Kidney (tissue), 13 donors: ENCODE measurements at regions not wholly inside any gene's neighbourhood (a gene's known extent, or its start where the extent isn't known, plus 50 kb on each side); places are given as distances from the start of the nearest gene placed in this dataset.
"Not testable (repeated sequence)": the region's sequence is repeated elsewhere in the genome, so short reads cannot be mapped to it uniquely, and the experiment has no call there.

Experiments used
- DNase-seq, 5 donors: peaks; one replicate each; pipeline ENCODE4 v3.0.0-alpha.2; 2013 to 2020
- FAIRE-seq: peaks from 2 replicates; lab custom pipeline; 2012; peaks lifted over from hg19 to GRCh38; lab: Jason Lieb, UNC
- H3K27ac ChIP-seq, 2 donors: one replicate each; pipeline ENCODE4 v1.7.0; 2013; ENCODE audit warnings: low read depth in 2 of 2, low read length in 2 of 2, inconsistent platforms in 1 of 2
- H3K27me3 ChIP-seq: one replicate; pipeline ENCODE4 v1.7.1; 2013; ENCODE audit warnings: low read length, inconsistent platforms; ENCODE audit not compliant: control insufficient read depth, insufficient read depth
- H3K36me3 ChIP-seq, 3 donors: one replicate each; pipeline versions ENCODE4 v1.7.0 to v1.7.1; 2013; ENCODE audit warnings: low read length in 3 of 3, control low read depth in 1 of 3, inconsistent platforms in 1 of 3; ENCODE audit not compliant: insufficient read depth in 3 of 3, control insufficient read depth in 2 of 3
- H3K4me1 ChIP-seq, 3 donors: one replicate each; pipeline versions ENCODE4 v1.7.0 to v1.7.1; 2013; ENCODE audit warnings: low read length in 3 of 3, inconsistent platforms in 1 of 3, low read depth in 1 of 3; ENCODE audit not compliant: control insufficient read depth in 2 of 3, insufficient read depth in 2 of 3
- H3K4me3 ChIP-seq, 3 donors: one replicate each; pipeline versions ENCODE4 v1.7.0 to v1.8.1; 2013; ENCODE audit warnings: low read length in 3 of 3, control low read depth in 1 of 3, inconsistent platforms in 1 of 3
- H3K9ac ChIP-seq, 3 donors: one replicate each; pipeline versions ENCODE4 v1.7.0 to v1.7.1; 2013; ENCODE audit warnings: low read length in 3 of 3, control low read depth in 1 of 3, inconsistent platforms in 1 of 3
- H3K9me3 ChIP-seq, 3 donors: one replicate each; pipeline versions ENCODE4 v1.7.0 to v1.7.1; 2013; ENCODE audit warnings: low read length in 3 of 3, control low read depth in 1 of 3, inconsistent platforms in 1 of 3; ENCODE audit not compliant: control insufficient read depth in 2 of 3, insufficient read depth in 1 of 3
- intact Hi-C: fragments of 100-400 bp; cut with DNase I; formaldehyde crosslinking; loops from one replicate; pipeline ENCODE4 v1.11.1; 2022
- TF ChIP-seq, protein P1 (sequence below): IDR thresholded peaks from 3 replicates; pipeline ENCODE4 v1.5.1; 2012; ENCODE audit warnings: mild to moderate bottlenecking, moderate library complexity, borderline replicate concordance; ENCODE audit not compliant: insufficient read depth; ENCODE audit errors: extremely low read depth
- donor health status: control.
- donor health status: control.
- donor health status: control.
- donor health status: control.
- donor health status: control.
- donor health status: DM: yes; HTN: yes; CAD: no.
- donor health status: Normal renal cell carcinoma (clear cell type).

- DNase-seq, result no peak
- H3K4me1 ChIP-seq, result no peaks in the 10 kb centered on the region
- no peak overlapping the region for H3K27ac ChIP-seq
- no peak overlapping the region for H3K9ac ChIP-seq
- intact Hi-C loops, result no loop called here
- FAIRE-seq, result no peak
- TF ChIP-seq, protein P1, sequence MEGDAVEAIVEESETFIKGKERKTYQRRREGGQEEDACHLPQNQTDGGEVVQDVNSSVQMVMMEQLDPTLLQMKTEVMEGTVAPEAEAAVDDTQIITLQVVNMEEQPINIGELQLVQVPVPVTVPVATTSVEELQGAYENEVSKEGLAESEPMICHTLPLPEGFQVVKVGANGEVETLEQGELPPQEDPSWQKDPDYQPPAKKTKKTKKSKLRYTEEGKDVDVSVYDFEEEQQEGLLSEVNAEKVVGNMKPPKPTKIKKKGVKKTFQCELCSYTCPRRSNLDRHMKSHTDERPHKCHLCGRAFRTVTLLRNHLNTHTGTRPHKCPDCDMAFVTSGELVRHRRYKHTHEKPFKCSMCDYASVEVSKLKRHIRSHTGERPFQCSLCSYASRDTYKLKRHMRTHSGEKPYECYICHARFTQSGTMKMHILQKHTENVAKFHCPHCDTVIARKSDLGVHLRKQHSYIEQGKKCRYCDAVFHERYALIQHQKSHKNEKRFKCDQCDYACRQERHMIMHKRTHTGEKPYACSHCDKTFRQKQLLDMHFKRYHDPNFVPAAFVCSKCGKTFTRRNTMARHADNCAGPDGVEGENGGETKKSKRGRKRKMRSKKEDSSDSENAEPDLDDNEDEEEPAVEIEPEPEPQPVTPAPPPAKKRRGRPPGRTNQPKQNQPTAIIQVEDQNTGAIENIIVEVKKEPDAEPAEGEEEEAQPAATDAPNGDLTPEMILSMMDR, result no peak
- H3K36me3 ChIP-seq, result no peaks in the 10 kb centered on the region
- H3K9me3 ChIP-seq, result no peaks in the 10 kb centered on the region
- H3K4me3 ChIP-seq, result no peak overlapping the region
- H3K27me3 ChIP-seq, result no peaks in the 10 kb centered on the region
Measured at GRCh38 chr1:114248162-114248561, 94.5 kb upstream of the SYT6 start.

DNA sequence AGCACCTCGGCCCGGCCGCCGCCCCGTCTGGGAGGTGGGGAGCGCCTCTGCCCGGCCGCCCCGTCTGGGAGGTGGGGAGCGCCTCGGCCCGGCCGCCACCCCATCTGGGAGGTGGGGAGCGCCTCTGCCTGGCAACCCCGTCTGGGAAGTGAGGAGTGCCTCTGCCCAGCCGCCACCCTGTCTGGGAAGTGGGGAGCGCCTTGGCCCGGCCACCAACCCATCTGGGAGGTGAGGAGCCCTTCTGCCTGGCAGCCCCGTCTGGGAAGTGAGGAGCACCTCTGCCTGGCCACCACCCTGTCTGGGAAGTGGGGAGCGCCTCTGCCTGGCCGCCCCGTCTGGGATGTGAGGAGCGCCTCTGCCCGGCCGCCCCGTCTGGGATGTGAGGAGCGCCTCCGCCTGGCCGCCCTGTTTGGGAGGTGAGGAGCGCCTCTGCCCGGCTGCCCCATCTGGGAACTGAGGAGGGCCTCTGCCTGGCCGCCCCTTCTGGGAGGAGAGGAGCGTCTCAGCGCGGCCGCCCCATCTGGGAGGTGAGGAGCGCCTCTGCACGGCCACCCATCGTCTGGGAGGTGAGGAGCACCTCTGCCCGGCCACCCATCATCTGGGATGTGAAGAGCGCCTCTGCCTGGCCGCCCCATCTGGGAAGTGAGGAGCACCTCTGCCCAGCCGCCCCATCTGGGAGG lies 89.0 kb upstream of the SYT6 start:
- H3K27me3 ChIP-seq, H3K36me3 ChIP-seq: not testable (repeated sequence)
- DNase-seq, result peak in 1 of 5 donors; percentile 72

GRCh38 chr1:114238053-114238452 lies 84.4 kb upstream of the SYT6 start:
- TF ChIP-seq, protein P1, result no peak
- FAIRE-seq, result no peak
- no peak overlapping the region for H3K9ac ChIP-seq

More for the DNA sequence above, 89.0 kb upstream of the SYT6 start:
- H3K4me1 ChIP-seq, H3K9me3 ChIP-seq, H3K9ac ChIP-seq, FAIRE-seq, H3K4me3 ChIP-seq, H3K27ac ChIP-seq, intact Hi-C loops: not testable (repeated sequence)

GRCh38 chr1:114236517-114236916 lies 82.8 kb upstream of the SYT6 start:
- no peaks in the 10 kb centered on the region for H3K27me3 ChIP-seq
- FAIRE-seq, result no peak
- no peak overlapping the region for H3K27ac ChIP-seq
- no peak for DNase-seq
- no peaks in the 10 kb centered on the region for H3K36me3 ChIP-seq
- intact Hi-C loops, result no loop called here
- H3K9me3 ChIP-seq, result no peaks in the 10 kb centered on the region
- no peak overlapping the region for H3K4me3 ChIP-seq
- H3K9ac ChIP-seq, result no peak overlapping the region
- TF ChIP-seq, protein P1, result no peak
- H3K4me1 ChIP-seq, result no peaks in the 10 kb centered on the region

More at GRCh38 chr1:114238053-114238452, 84.4 kb upstream of the SYT6 start:
- H3K4me3 ChIP-seq, result no peak overlapping the region
- H3K36me3 ChIP-seq, result no peaks in the 10 kb centered on the region
- H3K27ac ChIP-seq, result no peak overlapping the region
- H3K4me1 ChIP-seq, result no peaks in the 10 kb centered on the region
- H3K9me3 ChIP-seq, result no peaks in the 10 kb centered on the region
- no peaks in the 10 kb centered on the region for H3K27me3 ChIP-seq
- intact Hi-C loops, result no loop called here
- no peak for DNase-seq
